NCI-H2227 (cell line): ENCODE measurements at regions not wholly inside any gene's neighbourhood (a gene's known extent, or its start where the extent isn't known, plus 50 kb on each side); places are given as distances from the start of the nearest gene placed in this dataset.

ENCODE experiments used
- DNase-seq: peaks from one replicate; lab custom pipeline; 2025; ENCODE audit not compliant: unreplicated experiment; lab: John Stamatoyannopoulos, UW

DNA sequence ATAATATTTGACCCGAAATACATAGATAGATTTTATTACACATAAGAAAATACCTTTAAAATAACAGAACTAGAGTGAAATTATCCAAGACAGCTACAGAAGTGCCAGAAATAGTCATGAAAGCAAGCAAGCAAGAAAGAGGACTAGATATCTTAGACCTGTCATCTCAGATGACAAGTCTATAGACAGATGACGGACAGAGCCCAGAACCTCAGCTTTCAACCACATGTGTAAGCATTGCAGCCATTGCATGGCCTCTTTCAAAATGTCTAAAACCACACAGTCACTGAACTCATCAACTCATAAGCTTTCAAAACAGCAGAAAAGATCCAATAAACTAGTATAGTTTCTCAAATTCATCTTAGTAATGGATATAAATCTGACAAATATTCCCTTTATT lies 59.8 kb upstream of the FHIT start:
- DNase-seq = no peak

DNA sequence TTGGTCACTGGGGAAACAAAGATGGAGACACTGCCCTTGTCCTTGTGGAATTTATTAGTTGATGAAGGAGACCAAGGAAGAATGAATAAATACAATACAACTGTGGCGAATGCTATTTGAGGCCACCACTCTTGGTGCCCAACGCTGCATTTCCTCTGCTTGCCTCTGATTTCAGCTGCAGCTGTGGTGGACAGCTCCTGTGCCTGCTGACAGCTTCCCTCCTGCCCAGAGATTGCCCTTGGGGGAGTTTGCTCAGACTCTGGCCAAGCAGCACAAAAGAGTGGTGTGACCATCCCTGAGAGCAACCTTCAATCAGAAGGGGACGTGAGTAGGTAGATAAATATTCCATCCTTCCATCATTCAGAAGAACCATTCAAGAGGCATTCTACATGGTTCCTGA lies 64.6 kb upstream of the FHIT start:
- no peak for DNase-seq

- DNase-seq = peak; percentile 57
Measured at GRCh38 chr3:61323094-61323493, 71.8 kb upstream of the FHIT start.

GRCh38 chr3:61331929-61332552 lies 80.8 kb upstream of the FHIT start:
- DNase-seq = no peak

DNA sequence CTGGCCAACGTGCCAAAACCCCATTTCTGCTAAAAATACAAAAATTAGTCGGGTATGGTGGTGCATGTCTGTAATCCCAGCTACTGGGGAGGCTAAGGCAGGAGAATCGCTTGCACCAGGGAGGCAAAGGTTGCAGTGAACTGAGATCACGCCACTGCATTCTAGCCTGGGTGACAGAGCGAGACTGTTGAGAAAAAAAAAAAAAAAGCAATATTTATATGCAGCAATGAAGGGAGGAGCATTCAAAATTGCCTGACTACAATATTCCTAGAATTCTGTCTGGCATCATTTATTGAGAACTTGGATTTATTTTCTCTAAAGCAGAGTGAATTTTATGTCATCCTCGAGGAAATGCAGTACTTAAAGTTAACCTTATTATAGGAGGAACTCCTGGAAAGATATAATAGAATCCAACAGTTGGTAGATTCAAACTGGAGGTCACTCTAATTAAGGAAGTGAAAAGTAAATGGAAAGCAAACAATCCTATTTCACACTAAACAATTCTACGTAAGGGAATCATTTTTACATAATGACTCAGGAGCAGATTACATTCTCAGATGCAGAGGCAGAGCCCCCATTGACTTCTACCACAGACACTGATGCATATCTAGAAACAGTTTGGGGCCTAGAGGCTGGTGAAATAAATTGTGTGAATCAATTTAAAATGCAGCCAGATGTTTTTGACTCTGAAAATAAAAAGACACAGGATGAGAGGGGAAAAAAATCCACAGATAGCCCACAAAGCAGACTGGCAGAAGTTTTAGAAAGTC lies 82.1 kb upstream of the FHIT start:
- DNase-seq = no peak

DNA sequence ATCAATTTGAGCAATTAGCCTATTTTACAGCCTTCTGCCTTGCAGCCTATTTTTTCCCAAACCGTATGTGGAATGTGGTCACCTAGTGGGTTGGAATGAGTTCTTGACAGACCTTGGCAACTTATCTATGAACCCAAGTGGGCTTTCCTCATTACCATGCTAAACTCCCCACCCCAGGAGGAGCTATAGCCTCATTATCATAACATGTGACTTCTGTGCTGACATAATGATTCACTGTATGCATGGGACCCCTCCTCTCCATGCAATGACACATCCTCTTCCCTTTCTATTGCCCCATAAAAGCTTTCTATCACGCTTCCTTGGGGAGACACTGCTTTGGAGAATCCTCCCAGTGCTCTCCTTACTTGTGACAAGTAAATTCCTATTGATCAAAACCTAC lies 83.5 kb upstream of the FHIT start:
- DNase-seq = no peak

DNA sequence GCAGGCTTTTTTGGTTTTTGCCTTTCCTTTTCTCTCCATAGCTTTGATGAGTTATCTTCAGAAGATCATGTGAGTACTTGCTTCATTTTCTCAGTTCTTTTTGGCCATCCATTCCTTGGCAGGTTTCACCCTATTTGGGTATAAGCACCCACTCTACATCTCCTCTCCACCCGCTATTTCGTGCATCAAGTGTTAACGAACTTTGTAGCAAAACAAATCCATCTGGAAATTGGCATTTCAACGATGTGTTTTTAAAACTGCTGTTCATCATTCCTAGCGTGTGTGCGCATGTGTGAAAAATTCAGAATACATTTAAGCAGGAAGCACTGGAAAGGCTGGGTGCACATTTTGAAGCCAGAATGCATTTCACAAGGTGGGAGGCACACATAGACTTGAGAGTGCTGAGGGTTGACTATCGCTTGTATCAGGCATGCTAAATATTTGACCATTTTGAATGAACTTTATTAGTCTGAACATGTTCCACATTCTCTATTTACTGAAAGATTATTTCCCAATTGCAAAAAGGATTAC lies 89.7 kb upstream of the FHIT start:
- no peak for DNase-seq

DNA sequence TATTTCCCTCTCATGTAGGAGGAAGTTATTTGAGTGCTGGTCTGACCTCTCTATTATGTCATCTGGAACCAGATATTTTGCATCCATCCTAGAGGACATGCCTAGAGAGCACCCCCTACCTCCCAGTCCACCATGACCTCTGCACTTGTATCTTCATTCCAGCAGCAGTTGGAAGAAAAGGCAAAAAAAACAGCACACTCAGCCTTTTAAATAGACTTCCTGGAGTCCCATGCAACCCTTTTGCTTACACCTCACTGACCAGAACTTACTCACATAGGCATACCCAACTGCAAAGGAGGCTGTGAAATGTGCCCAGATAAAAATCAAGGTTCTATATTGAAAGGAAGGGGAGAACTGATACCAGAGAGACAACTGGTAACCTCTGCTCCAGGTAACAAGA lies 92.3 kb upstream of the FHIT start:
- DNase-seq = no peak

DNA sequence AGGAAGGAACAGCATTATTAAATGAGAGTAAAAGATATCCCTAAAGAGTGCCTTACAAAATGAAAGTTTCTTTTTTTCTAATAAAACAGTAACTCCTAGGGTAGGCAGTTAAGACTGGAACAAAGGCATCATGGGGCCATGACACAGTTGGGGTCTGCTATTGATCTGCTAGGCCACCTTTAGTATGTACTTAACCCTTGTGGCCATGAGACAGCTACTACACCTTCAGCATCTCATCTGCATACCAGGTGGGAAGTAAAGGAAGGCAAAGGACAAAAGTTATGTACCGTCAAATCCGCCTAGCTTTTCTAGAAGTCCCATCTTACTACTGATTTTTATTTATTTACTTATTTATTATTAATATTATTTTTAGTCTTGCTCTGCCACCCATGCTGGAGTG lies 93.8 kb upstream of the FHIT start:
- DNase-seq = no peak

DNA sequence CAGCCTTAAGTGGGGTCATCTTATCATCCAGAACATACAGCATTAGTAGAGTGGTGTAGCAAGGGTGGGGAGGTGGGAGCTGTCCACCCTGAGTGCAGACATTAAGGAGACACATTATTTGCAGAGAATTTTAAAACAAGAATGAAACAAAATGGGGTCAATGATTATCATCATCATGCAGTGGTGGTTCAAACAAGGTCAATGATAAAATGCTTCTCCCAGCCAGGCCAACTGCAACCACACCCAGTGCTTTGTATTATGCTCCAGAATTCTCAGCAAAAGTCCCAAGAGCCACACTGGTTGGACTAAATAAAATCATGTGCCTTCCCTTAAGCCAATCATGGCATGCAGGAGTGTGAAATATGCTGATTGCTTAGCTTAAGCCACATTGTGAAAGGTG lies 96.7 kb upstream of the FHIT start:
- DNase-seq = no peak

- no peak for DNase-seq
Measured at GRCh38 chr3:61349717-61350116, 98.5 kb upstream of the FHIT start.

- DNase-seq = no peak
Measured at GRCh38 chr3:61350782-61351309, 99.6 kb upstream of the FHIT start.

DNA sequence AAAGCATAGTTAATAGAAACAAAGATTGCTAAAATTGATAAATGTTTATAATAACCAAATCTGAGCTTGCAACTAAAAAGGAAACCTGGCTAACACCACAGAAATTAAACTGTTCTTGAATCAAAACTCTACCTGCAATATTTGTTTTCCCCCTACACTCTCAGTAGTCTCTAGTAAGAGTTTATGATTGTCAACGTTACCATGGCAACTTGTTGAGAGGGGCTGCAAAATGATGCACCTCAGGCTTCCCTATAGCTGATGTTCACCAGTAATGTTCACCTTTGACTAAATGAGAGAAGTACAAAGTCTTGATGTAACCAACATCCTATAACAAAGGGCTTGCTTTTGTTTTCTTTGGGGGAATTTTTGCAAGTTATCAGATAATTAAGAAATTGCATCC lies 101.1 kb upstream of the FHIT start:
- peak; percentile 1 for DNase-seq

DNA sequence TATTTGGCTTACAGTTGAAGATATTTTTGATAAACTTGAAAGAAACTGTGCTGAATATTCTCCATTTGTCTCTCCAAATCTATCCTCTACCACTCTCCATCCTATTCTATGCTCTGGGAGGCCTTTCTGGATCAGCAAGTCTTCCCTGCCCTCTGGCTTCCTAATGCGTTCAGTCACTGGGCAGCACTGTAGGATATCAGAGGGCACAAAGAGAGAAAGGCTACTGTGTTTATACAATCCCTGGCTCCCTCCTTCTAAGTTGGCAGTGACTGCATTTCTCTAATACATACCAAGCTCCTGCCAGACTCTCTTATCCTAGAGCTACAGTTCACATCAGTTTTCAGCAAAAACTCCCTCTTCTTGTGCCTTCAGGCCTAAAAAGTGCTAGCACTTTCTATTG lies 102.1 kb upstream of the FHIT start:
- DNase-seq = no peak

DNA sequence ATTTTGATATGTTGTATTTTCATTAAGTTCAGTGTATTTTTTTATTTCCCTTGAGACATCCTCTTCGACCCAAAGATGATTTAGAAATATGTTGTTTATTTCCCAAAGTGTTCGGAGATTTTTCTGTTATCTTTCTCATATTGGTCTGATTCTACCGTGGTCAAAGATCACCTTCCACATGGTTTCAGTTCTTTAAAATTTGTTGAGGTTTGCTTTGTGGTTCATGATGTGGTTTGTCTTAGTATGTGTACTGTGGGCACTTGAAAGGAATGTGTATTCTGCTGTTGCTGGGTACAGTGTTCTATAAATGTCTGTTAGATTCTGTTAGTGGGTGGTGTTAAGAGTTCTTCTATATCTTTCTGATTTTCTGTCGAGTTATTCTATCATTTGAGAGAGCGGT lies 103.4 kb upstream of the FHIT start:
- DNase-seq = no peak

DNA sequence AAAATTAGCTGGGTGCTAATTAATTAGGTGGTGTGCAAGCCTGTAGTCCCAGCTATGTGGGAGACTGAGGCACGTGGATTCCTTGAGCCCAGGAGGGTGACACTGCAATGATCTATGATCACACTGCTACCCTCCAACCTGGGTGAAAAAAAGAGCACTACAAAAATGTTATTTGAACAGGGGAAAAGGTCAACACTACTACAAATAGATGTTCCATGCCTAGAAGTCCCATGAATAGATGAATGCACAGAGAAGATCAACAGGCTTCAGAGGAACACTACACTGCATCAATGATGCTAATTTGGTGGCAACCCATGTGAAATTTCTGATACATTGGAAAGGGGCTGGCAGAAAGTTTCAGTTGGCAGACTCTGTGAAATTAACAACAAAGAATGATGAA lies 105.4 kb upstream of the FHIT start:
- no peak for DNase-seq

DNA sequence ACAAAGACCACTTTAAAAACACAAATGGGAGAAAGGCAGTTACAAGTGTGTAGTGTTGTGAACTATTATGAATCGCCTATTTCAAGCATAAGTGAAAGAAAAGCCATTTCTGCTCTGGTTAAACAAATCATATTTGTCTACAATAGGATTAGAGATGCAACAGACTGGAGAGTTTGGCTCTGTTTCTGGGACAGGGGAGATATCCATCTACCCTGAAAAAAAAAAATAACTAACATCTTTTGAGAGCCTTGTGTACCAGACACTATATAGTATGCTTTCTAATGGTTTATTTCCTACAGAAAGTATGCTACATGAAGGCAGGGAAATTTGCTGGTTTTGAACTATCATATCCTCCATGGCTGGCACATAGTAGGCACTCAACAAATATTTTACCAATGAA lies 106.7 kb upstream of the FHIT start:
- DNase-seq = no peak

DNA sequence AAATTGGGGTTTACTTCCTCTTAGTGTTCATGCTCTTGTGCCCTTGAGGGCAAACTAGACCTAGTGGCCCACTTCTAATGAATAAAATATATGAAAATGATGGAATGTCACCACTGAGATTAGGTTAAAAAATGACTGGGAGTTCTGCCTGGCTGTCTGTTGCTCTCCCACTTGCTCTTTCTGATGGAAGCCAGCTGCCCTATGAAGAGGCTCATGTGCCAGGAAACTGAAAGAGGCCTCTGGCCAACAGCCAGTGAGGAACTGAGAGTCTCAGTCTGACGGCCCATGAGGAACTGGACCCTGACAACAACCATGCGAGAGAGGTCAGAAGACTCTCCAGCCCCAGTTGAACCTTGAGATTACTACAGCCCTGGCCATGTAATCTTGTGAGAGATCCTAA lies 107.1 kb upstream of the FHIT start:
- no peak for DNase-seq

DNA sequence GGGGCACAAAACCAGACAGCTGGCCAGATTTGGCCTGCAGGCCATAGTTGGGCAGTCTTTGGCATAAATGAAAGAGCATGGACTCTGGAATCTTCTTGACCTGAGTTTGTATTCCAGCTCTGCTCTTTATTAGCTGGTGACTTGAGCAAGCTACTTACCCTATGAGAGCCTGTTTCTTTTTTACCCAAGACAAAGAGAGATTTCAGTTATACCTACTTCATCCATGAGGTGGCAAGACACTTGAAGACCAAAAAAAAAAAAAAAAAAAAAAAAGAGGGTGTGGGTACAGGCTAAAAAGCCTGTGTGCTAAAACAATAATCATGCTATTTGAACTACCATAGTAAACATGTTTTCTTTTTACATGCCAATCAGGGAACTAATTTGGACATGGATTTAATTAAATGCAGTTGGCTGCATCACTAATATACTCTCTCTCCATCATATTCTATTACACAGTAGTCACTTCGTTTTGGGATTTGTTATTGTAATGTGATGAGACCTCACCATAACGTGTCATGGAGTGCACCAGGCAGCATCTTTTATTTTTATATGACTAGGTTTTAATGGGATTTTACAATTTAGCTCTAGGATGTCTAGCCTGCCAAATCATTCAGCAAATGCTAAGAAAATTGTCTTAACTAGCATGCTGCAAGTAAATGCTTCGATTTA lies 109.2 kb upstream of the FHIT start:
- no peak for DNase-seq

- DNase-seq = no peak
Measured at GRCh38 chr3:61369678-61370077, 118.4 kb upstream of the FHIT start.

GRCh38 chr3:61371123-61371522 lies 119.9 kb upstream of the FHIT start:
- no peak for DNase-seq

GRCh38 chr3:61372723-61373122 lies 121.5 kb upstream of the FHIT start:
- no peak for DNase-seq
